ENCODE measurements at regions not wholly inside any gene's neighbourhood (a gene's known extent, or its start where the extent isn't known, plus 50 kb on each side); places are given as distances from the start of the nearest gene placed in this dataset.

DNA sequence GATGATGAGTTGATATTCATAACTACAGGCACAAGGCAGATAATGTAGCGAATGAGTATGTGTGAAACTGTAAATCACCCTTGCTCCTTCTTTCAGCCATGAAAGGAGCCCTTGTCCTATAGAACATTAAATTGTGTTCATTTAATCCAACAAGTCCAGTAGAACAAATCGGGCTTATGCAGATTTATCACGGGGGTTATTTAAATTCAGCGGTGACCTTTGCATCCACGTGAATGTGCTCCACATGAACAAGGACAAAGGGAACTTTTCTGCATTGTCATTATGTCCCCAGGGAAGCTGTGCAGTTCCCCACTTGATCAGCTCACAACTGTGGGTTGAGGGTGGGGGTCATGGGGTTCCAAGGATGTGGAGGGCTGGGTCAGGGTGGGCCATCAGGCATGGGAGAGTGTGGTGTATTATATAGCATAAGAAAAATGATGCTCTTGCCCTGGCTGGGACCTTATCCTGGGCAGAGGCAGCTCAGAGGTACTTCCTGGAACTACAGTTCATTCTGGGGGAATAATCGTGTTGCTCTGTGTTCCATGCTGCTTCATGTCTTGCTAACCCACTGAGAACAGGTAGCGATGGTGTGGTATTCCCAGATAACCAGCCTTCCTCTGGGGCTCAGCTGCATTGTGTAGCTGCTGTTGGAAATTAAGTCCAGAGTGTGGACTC, 306.6 kb downstream of the FAT3 start:
- TF ChIP-seq, protein P1, sequence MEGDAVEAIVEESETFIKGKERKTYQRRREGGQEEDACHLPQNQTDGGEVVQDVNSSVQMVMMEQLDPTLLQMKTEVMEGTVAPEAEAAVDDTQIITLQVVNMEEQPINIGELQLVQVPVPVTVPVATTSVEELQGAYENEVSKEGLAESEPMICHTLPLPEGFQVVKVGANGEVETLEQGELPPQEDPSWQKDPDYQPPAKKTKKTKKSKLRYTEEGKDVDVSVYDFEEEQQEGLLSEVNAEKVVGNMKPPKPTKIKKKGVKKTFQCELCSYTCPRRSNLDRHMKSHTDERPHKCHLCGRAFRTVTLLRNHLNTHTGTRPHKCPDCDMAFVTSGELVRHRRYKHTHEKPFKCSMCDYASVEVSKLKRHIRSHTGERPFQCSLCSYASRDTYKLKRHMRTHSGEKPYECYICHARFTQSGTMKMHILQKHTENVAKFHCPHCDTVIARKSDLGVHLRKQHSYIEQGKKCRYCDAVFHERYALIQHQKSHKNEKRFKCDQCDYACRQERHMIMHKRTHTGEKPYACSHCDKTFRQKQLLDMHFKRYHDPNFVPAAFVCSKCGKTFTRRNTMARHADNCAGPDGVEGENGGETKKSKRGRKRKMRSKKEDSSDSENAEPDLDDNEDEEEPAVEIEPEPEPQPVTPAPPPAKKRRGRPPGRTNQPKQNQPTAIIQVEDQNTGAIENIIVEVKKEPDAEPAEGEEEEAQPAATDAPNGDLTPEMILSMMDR (IDR thresholded peaks at IDR 0.05; ENCODE audit: control extremely low read depth, extremely low read depth), result no peak
- 82 to 92% methylated on average over 7 of the region's 7 CpGs for WGBS, 2 donors
- Histone ChIP-seq H3K9me3 (ENCODE audit: control insufficient read depth in 4 of 4, insufficient read depth in 3 of 4, low read length in 3 of 4) (no peaks in the 10 kb centered on the region), H3K36me3 (ENCODE audit: control insufficient read depth in 4 of 4, insufficient read depth in 4 of 4, low read length in 4 of 4) (peaks cover 0 to 6% (median 3%) of the 10 kb centered on the region in 4 donors), H3K4me3 (no peak overlapping the region), H3K27me3 (ENCODE audit: control insufficient read depth in 3 of 3, insufficient read depth in 3 of 3, low read length in 2 of 3) (no peaks in the 10 kb centered on the region), H3K27ac (ENCODE audit: low read depth in 1 of 2, low read length in 1 of 2) (no peak overlapping the region), H3K9ac (ENCODE audit: insufficient read depth in 1 of 2, low read length in 2 of 2) (no peak overlapping the region), H3K4me1 (ENCODE audit: control insufficient read depth in 5 of 5, insufficient read depth in 5 of 5, low read length in 5 of 5) (peaks cover 0 to 11% (median 0%) of the 10 kb centered on the region in 5 donors)
- DNase-seq, result no peak
- no peak for ATAC-seq (ENCODE audit: insufficient read depth, low FRiP score)

DNA sequence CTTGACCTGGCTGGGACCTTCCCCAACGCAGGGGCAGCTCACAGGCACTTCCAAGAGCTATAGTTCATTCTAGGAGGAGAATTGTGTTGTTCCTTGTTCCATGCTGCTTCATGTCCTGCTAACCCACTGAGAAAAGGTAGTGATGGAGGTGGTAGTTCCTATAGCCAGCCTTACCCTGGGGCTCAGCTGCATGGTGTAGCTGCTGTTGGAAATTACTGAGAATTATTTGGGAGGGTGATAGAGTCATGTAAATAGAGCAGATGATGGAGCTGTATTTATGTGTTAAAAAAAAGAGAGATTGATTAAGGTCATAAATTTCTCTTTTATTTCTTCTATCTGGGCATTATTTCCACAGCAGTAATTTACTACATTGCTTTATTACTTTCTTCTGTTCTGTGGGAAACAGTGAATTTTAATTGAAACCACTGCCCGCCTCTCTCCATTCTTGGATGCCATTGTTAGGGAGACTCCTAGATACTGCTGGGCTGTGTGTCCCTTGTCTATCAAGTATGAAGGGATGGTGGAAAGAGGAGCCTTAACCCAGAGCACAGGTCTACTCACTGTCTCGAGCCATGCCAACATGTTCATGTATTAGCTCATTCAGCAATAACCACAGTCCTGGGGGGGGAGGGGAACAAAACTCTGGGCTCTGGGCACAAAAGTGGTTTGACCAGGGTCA, 309.2 kb downstream of the FAT3 start:
- H3K36me3 ChIP-seq (ENCODE audit: control insufficient read depth in 4 of 4, insufficient read depth in 4 of 4, low read length in 4 of 4), result peaks cover 0 to 6% (median 3%) of the 10 kb centered on the region in 4 donors
- no peak for ATAC-seq (ENCODE audit: insufficient read depth, low FRiP score)
- 76 to 87% methylated on average over 3 of the region's 3 CpGs for WGBS, 2 donors
- no peaks in the 10 kb centered on the region for H3K27me3 ChIP-seq (ENCODE audit: control insufficient read depth in 3 of 3, insufficient read depth in 3 of 3, low read length in 2 of 3)
- no peak overlapping the region for H3K27ac ChIP-seq (ENCODE audit: low read depth in 1 of 2, low read length in 1 of 2)
- no peak for DNase-seq
- no peaks in the 10 kb centered on the region for H3K4me1 ChIP-seq (ENCODE audit: control insufficient read depth in 5 of 5, insufficient read depth in 5 of 5, low read length in 5 of 5)
- H3K9me3 ChIP-seq (ENCODE audit: control insufficient read depth in 4 of 4, insufficient read depth in 3 of 4, low read length in 3 of 4), result no peaks in the 10 kb centered on the region
- no peak overlapping the region for H3K9ac ChIP-seq (ENCODE audit: insufficient read depth in 1 of 2, low read length in 2 of 2)
- TF ChIP-seq, protein P1 (IDR thresholded peaks at IDR 0.05; ENCODE audit: control extremely low read depth, extremely low read depth), result no peak
- no peak overlapping the region for H3K4me3 ChIP-seq

DNA sequence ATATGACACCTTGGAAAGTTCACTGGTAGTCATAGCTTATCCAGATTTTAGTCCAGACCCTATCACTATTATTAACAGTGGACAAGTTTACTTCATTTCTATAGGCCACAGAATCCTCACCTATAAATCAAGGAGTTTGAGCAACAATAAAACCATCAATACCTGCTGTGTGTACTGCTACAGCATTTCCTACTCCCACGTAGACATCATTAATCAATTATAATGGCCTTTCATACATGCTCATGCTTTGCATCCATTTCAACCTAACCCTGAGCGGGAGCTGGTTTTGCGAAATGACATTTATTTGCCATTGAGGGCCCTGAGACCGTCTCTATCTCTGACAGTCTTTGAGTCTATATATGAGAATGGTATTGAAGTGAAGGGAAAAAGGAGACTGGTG, 312.3 kb downstream of the FAT3 start:
- ATAC-seq (ENCODE audit: insufficient read depth, low FRiP score) (no peak), DNase-seq (no peak)
- Histone ChIP-seq H3K9ac (ENCODE audit: insufficient read depth in 1 of 2, low read length in 2 of 2) (no peak overlapping the region), H3K9me3 (ENCODE audit: control insufficient read depth in 4 of 4, insufficient read depth in 3 of 4, low read length in 3 of 4) (no peaks in the 10 kb centered on the region), H3K27me3 (ENCODE audit: control insufficient read depth in 3 of 3, insufficient read depth in 3 of 3, low read length in 2 of 3) (no peaks in the 10 kb centered on the region), H3K27ac (ENCODE audit: low read depth in 1 of 2, low read length in 1 of 2) (no peak overlapping the region), H3K36me3 (ENCODE audit: control insufficient read depth in 4 of 4, insufficient read depth in 4 of 4, low read length in 4 of 4) (peaks cover 0 to 6% (median 3%) of the 10 kb centered on the region in 4 donors), H3K4me3 (no peak overlapping the region), H3K4me1 (ENCODE audit: control insufficient read depth in 5 of 5, insufficient read depth in 5 of 5, low read length in 5 of 5) (no peaks in the 10 kb centered on the region)
- TF ChIP-seq, protein P1 (IDR thresholded peaks at IDR 0.05; ENCODE audit: control extremely low read depth, extremely low read depth), result no peak
- WGBS, 2 donors, result 74 to 80% methylated on average over 4 of the region's 4 CpGs

Measured in lung (tissue), 11 donors.